OCI-LY1 (cell line): ENCODE measurements at regions not wholly inside any gene's neighbourhood (a gene's known extent, or its start where the extent isn't known, plus 50 kb on each side); places are given as distances from the start of the nearest gene placed in this dataset.

Source experiments
- H2AFZ ChIP-seq: fragments of 200-600 bp; sonication (generic), shearing (Covaris generic); 2 replicates; pipeline ENCODE4 v1.6.0; 2014; ENCODE audit warnings: antibody characterized with exemption, mild to moderate bottlenecking, low read length
- H3F3A ChIP-seq: fragments of 200-600 bp; sonication (generic), shearing (Covaris generic); 2 replicates; pipeline ENCODE4 v1.6.0; 2014; ENCODE audit warnings: mild to moderate bottlenecking, antibody characterized with exemption, low read length, moderate library complexity; ENCODE audit not compliant: insufficient read depth
- H3K27ac ChIP-seq: fragments of 200-600 bp; sonication (generic); 2 replicates; pipeline ENCODE4 v1.5.1; 2014; ENCODE audit warnings: low read length, mixed run types, mild to moderate bottlenecking, low read depth; ENCODE audit not compliant: poor library complexity, severe bottlenecking
- H3K27me3 ChIP-seq: fragments of 200-600 bp; sonication (generic); 2 replicates; pipeline ENCODE4 v1.6.0; 2014; ENCODE audit warnings: antibody characterized with exemption, mild to moderate bottlenecking, low read length, moderate library complexity; ENCODE audit not compliant: insufficient read depth
- H3K36me3 ChIP-seq: fragments of 200-600 bp; sonication (generic); 2 replicates; pipeline ENCODE4 v1.6.1; 2014; ENCODE audit warnings: mild to moderate bottlenecking, antibody characterized with exemption, low read length, moderate library complexity, mixed read lengths; ENCODE audit not compliant: insufficient read depth
- H3K4me1 ChIP-seq: fragments of 200-600 bp; sonication (generic); 2 replicates; pipeline ENCODE4 v1.5.1; 2014; ENCODE audit warnings: mild to moderate bottlenecking, low read length, moderate library complexity; ENCODE audit not compliant: insufficient read depth, severe bottlenecking
- H3K4me2 ChIP-seq: fragments of 200-600 bp; sonication (generic), shearing (Covaris generic); 2 replicates; pipeline ENCODE4 v1.6.1; 2014; ENCODE audit warnings: low read length
- H3K4me3 ChIP-seq: fragments of 200-600 bp; sonication (generic); 2 replicates; pipeline ENCODE4 v1.5.1; 2014; ENCODE audit warnings: low read length, low read depth, mild to moderate bottlenecking, mixed read lengths; ENCODE audit not compliant: poor library complexity, severe bottlenecking
- H3K79me2 ChIP-seq: fragments of 200-600 bp; shearing (Covaris generic); 2 replicates; pipeline ENCODE4 v1.6.1; 2016; ENCODE audit warnings: mixed run types, low read length, mixed read lengths; ENCODE audit not compliant: insufficient read depth
- H3K9ac ChIP-seq: fragments of 200-600 bp; sonication (generic), shearing (Covaris generic); 2 replicates; pipeline ENCODE4 v1.6.1; 2014; ENCODE audit warnings: mild to moderate bottlenecking, low read length, mixed read lengths
- H3K9me2 ChIP-seq: fragments of 200-600 bp; sonication (generic), shearing (Covaris generic); 2 replicates; pipeline ENCODE4 v1.6.1; 2014; ENCODE audit warnings: low read depth, mild to moderate bottlenecking, low read length, mixed read lengths
- H3K9me3 ChIP-seq: fragments of 200-600 bp; shearing (Covaris generic); 2 replicates; pipeline ENCODE4 v1.6.1; 2014; ENCODE audit warnings: low read length, mixed read lengths
- H4K20me1 ChIP-seq: fragments of 200-600 bp; sonication (generic), shearing (Covaris generic); 2 replicates; pipeline ENCODE4 v1.6.0; 2016; ENCODE audit warnings: mild to moderate bottlenecking, low read length; ENCODE audit not compliant: insufficient read depth
- EZH2 ChIP-seq: fragments of 200-600 bp; sonication (generic), shearing (Covaris generic); IDR thresholded peaks from 2 replicates; pipeline ENCODE4 v1.8.0; 2017; ENCODE audit warnings: borderline replicate concordance, mixed run types, mild to moderate bottlenecking, antibody characterized with exemption, low read length, moderate library complexity, mixed read lengths
- TF ChIP-seq, protein P1 (sequence below): fragments of 200-600 bp; sonication (generic), shearing (Covaris generic); IDR thresholded peaks from 2 replicates; pipeline ENCODE4 v1.5.1; 2017; ENCODE audit warnings: mild to moderate bottlenecking, antibody characterized with exemption, low read length, moderate library complexity, mixed read lengths

DNA sequence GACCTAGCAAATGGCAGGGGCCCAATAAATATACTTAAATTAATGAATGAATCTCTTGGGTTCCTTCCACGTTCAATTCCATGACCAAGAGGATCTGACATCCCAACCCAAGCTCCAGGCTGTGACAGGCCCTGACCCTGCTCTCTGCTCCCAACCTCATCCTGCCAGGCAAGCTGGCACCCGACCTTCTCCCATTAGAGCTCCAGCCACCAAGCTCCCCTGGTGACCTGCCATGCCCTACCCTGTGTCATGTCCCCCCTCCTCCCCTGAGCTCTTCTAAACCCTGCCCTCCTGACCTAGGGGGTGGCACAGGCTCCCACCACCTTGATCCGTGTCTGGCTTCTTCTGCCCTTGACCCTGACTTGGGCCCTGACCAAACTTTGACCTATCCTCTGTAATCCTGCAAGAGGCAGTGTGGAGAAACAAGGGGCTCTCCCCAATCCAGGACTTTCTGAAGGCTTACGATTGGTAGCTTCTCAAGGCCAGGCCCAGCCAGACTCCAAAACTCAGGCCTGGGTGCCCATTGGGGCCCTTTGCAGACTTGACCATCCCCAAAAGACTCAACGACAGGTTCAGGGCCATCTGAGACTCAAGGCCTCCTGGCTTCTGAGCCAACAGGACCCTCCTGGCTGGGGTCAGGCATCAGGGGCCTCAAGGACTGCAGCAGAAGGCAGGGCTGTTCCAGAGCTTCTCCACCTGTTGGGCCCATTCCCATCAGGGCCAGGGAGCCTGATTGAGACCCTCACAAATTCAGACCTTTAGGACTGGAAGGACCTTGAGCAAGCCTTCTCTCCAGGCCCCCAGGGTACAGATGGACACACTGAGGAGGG lies 249.0 kb downstream of the PTPRU start:
- H3K9ac ChIP-seq, result no peak overlapping the region
- no peaks in the 10 kb centered on the region for H3K4me1 ChIP-seq
- H3K36me3 ChIP-seq, result no peaks in the 10 kb centered on the region
- H3K9me2 ChIP-seq, result no peaks in the 10 kb centered on the region
- no peaks in the 10 kb centered on the region for H3F3A ChIP-seq
- TF ChIP-seq, protein P1, sequence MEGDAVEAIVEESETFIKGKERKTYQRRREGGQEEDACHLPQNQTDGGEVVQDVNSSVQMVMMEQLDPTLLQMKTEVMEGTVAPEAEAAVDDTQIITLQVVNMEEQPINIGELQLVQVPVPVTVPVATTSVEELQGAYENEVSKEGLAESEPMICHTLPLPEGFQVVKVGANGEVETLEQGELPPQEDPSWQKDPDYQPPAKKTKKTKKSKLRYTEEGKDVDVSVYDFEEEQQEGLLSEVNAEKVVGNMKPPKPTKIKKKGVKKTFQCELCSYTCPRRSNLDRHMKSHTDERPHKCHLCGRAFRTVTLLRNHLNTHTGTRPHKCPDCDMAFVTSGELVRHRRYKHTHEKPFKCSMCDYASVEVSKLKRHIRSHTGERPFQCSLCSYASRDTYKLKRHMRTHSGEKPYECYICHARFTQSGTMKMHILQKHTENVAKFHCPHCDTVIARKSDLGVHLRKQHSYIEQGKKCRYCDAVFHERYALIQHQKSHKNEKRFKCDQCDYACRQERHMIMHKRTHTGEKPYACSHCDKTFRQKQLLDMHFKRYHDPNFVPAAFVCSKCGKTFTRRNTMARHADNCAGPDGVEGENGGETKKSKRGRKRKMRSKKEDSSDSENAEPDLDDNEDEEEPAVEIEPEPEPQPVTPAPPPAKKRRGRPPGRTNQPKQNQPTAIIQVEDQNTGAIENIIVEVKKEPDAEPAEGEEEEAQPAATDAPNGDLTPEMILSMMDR, result no peak
- TF ChIP-seq EZH2, result no peak
- H3K27me3 ChIP-seq, result no peaks in the 10 kb centered on the region
- no peak overlapping the region for H3K4me2 ChIP-seq
- H2AFZ ChIP-seq, result no peak overlapping the region
- no peaks in the 10 kb centered on the region for H4K20me1 ChIP-seq
- no peaks in the 10 kb centered on the region for H3K9me3 ChIP-seq
- H3K79me2 ChIP-seq, result no peaks in the 10 kb centered on the region
- no peak overlapping the region for H3K27ac ChIP-seq
- H3K4me3 ChIP-seq, result no peak overlapping the region

DNA sequence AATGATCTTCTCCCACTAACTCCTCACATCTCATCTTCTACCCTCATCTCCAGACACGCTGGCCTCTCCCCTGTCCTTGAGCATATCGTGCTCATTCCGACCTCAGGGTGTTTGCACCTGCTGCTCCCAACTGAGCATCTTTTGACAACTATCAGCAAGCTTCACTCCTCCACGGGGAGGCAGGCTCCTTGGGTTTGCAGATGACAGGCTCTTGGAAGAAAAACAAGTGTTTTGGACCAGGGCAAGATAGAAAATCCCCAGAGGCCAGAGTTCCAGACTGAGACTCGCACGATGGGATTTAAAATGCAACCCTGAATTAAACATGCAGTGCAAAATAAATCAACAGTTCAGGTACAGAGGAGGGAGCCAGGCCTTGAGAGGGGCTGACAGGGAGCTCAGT lies 246.7 kb downstream of the PTPRU start:
- no peak for TF ChIP-seq EZH2
- TF ChIP-seq, protein P1, result no peak
- no peak overlapping the region for H3K4me3 ChIP-seq
- no peaks in the 10 kb centered on the region for H3F3A ChIP-seq
- H3K27ac ChIP-seq, result no peak overlapping the region
- H2AFZ ChIP-seq, result no peak overlapping the region
- no peaks in the 10 kb centered on the region for H4K20me1 ChIP-seq
- no peaks in the 10 kb centered on the region for H3K36me3 ChIP-seq
- H3K4me2 ChIP-seq, result no peak overlapping the region
- no peaks in the 10 kb centered on the region for H3K9me3 ChIP-seq
- H3K9me2 ChIP-seq, result no peaks in the 10 kb centered on the region
- H3K27me3 ChIP-seq, result no peaks in the 10 kb centered on the region
- no peak overlapping the region for H3K9ac ChIP-seq
- no peaks in the 10 kb centered on the region for H3K79me2 ChIP-seq
- no peaks in the 10 kb centered on the region for H3K4me1 ChIP-seq

DNA sequence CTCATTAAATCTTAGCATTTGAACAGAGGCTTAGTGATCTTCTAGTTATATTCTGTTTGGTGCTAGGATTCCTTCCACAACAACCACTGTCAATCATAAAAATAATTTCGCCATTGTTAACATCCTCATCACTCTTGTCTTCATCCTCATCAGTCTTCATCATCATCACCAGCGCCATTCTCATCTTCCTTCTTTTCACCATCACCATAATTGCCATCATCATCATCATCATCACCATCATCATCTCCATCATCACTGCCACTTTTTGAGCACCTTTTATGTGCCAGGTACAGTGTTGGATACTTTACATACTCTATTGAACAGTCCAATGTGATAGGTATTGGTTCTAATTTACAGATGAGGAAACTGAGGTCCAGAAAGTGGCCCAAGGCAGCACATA lies 245.7 kb downstream of the PTPRU start:
- Histone ChIP-seq H3K9ac (no peak overlapping the region), H3K36me3 (no peaks in the 10 kb centered on the region), H2AFZ (no peak overlapping the region), H3K9me2 (no peaks in the 10 kb centered on the region), H3K4me3 (no peak overlapping the region), H3K27me3 (no peaks in the 10 kb centered on the region), H3K4me2 (no peak overlapping the region), H3K79me2 (no peaks in the 10 kb centered on the region), H3F3A (no peaks in the 10 kb centered on the region), H4K20me1 (no peaks in the 10 kb centered on the region), H3K9me3 (no peaks in the 10 kb centered on the region), H3K4me1 (no peaks in the 10 kb centered on the region), H3K27ac (no peak overlapping the region)
- no peak for TF ChIP-seq EZH2
- TF ChIP-seq, protein P1, result no peak
